Uterus (tissue), 3 donors: ENCODE measurements at regions not wholly inside any gene's neighbourhood (a gene's known extent, or its start where the extent isn't known, plus 50 kb on each side); places are given as distances from the start of the nearest gene placed in this dataset.
"Not testable (repeated sequence)": the region's sequence is repeated elsewhere in the genome, so short reads cannot be mapped to it uniquely, and the experiment has no call there.

Experiments
- DNase-seq, 2 donors: peaks; one replicate each; pipeline ENCODE4 v3.0.0-alpha.2; 2019 to 2020
- H3K27ac ChIP-seq, 2 donors: fragments of 200-600 bp; sonication (generic); 1 replicate in 1 of 2; 2 replicates in 1 of 2; pipeline ENCODE4 v1.5.1; 2016 to 2018
- H3K27me3 ChIP-seq, 2 donors: fragments of 200-600 bp; sonication (generic); one replicate each; pipeline ENCODE4 v1.5.1; 2018 to 2019; ENCODE audit warnings: control low read depth in 1 of 2
- H3K36me3 ChIP-seq, 2 donors: fragments of 200-600 bp; sonication (generic); one replicate each; pipeline ENCODE4 v1.5.1; 2019; ENCODE audit warnings: control low read depth in 1 of 2
- H3K4me1 ChIP-seq, 2 donors: fragments of 200-600 bp; sonication (generic); one replicate each; pipeline ENCODE4 v1.5.1; 2018 to 2019; ENCODE audit warnings: control low read depth in 1 of 2
- H3K4me3 ChIP-seq, 2 donors: fragments of 200-600 bp; sonication (generic); 1 replicate in 1 of 2; 2 replicates in 1 of 2; pipeline ENCODE4 v1.5.1; 2018 to 2019; ENCODE audit warnings: mild to moderate bottlenecking in 1 of 2
- H3K9me3 ChIP-seq, 2 donors: fragments of 200-600 bp; sonication (generic); one replicate each; pipeline ENCODE4 v1.5.1; 2019; ENCODE audit warnings: control low read depth in 1 of 2
- POLR2A ChIP-seq, 2 donors: fragments of 450-650 bp; IDR thresholded peaks; one replicate each; pipeline ENCODE4 v1.6.1; 2016; ENCODE audit warnings: antibody characterized with exemption in 2 of 2, mild to moderate bottlenecking in 1 of 2, moderate library complexity in 1 of 2
- intact Hi-C: fragments of 100-400 bp; cut with DNase I; formaldehyde crosslinking; loops from one replicate; pipeline ENCODE4 v1.15.1; 2023; ENCODE audit warnings: low total_unique reads
- TF ChIP-seq, protein P1 (sequence below), 4 experiments: fragments of 200-600 bp in 2 of 4; fragments of 450-650 bp in 2 of 4; sonication (generic) in 2 of 4; IDR thresholded peaks; one replicate each; pipeline ENCODE4 v1.5.1; 2016 to 2019; ENCODE audit warnings: antibody characterized with exemption in 4 of 4, mild to moderate bottlenecking in 2 of 4, moderate library complexity in 1 of 4
- donor health status: DM: yes; HTN: yes; CAD: no.

- H3K27me3 ChIP-seq, result no peaks in the 10 kb centered on the region
- H3K27ac ChIP-seq, result no peak overlapping the region
- no peaks in the 10 kb centered on the region for H3K36me3 ChIP-seq
- no peak for TF ChIP-seq POLR2A (IDR thresholded peaks at IDR 0.05)
- TF ChIP-seq, protein P1, sequence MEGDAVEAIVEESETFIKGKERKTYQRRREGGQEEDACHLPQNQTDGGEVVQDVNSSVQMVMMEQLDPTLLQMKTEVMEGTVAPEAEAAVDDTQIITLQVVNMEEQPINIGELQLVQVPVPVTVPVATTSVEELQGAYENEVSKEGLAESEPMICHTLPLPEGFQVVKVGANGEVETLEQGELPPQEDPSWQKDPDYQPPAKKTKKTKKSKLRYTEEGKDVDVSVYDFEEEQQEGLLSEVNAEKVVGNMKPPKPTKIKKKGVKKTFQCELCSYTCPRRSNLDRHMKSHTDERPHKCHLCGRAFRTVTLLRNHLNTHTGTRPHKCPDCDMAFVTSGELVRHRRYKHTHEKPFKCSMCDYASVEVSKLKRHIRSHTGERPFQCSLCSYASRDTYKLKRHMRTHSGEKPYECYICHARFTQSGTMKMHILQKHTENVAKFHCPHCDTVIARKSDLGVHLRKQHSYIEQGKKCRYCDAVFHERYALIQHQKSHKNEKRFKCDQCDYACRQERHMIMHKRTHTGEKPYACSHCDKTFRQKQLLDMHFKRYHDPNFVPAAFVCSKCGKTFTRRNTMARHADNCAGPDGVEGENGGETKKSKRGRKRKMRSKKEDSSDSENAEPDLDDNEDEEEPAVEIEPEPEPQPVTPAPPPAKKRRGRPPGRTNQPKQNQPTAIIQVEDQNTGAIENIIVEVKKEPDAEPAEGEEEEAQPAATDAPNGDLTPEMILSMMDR (IDR thresholded peaks at IDR 0.05), result no peak
- no peaks in the 10 kb centered on the region for H3K9me3 ChIP-seq
- intact Hi-C loops, result no loop called here
- no peak overlapping the region for H3K4me3 ChIP-seq
- no peak for DNase-seq
- no peaks in the 10 kb centered on the region for H3K4me1 ChIP-seq
Measured at GRCh38 chr21:30027986-30028385, 88.2 kb upstream of the GRIK1 start.

DNA sequence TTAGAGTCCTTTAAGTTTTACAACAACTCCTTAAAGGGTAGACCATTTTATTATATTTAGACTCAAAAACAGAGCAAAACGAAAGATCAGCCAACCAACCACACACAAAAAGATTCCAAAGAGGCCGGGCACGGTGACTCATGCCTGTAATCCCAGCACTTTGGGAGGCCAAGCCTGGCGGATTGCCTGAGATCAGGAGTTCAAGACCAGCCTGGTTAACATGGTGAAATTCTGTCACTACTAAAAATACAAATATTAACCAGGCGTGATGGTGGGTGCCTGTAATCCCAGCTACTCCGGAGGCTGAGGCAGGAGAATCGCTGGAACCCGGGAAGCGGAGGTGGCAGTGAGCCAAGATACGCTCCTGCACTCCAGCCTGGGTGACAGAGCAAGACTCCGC lies 83.3 kb upstream of the GRIK1 start:
- H3K27me3 ChIP-seq, intact Hi-C loops, DNase-seq, H3K9me3 ChIP-seq, H3K4me1 ChIP-seq, H3K36me3 ChIP-seq, H3K4me3 ChIP-seq, H3K27ac ChIP-seq: not testable (repeated sequence)

DNA sequence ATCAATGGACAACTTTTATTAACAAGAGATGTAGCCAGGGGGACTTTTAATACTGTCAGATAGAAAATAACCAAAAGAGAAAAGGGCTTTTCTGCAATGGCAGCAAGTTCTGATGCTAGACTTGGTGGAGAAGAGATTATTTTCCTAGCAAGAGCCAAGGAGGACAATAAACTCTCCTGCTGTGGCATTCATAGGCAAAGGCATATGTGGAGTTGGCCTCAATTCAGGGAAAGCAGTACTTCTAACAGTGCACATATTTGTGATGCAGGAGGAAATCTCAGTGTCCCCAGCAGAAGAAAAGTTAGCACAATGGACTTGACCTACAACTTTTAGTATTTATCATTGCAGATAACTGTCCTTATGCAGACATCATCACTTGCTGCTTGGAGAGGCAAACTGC lies 75.1 kb upstream of the GRIK1 start:
- intact Hi-C loops, result no loop called here
- no peaks in the 10 kb centered on the region for H3K9me3 ChIP-seq
- H3K4me1 ChIP-seq, result no peaks in the 10 kb centered on the region
- no peak overlapping the region for H3K27ac ChIP-seq
- TF ChIP-seq, protein P1 (IDR thresholded peaks at IDR 0.05), result no peak
- TF ChIP-seq POLR2A (IDR thresholded peaks at IDR 0.05), result no peak
- no peaks in the 10 kb centered on the region for H3K36me3 ChIP-seq
- DNase-seq, result no peak
- no peaks in the 10 kb centered on the region for H3K27me3 ChIP-seq
- no peak overlapping the region for H3K4me3 ChIP-seq

DNA sequence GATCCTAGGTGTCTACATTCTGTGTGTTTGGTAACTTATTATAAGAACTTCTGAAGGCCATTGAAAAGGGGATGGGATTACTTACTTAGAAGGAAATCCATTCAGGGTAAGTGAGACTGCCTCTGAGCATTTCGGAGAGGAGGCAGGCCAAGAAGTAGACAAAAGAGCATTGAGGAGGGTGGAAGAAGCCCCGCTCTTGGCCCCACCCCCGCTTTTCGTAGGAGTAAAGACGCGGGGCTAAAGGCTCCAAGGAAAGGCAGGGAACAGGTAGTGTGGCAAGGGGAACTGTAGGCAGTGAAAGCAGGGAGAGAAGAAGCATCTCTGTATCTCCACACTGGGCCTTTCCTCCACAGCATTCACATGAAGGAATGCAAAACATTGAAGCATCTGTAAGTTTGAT lies 51.8 kb upstream of the GRIK1 start:
- Histone ChIP-seq H3K27ac (no peak overlapping the region), H3K4me1 (no peaks in the 10 kb centered on the region), H3K4me3 (no peak overlapping the region), H3K36me3 (no peaks in the 10 kb centered on the region), H3K9me3 (no peaks in the 10 kb centered on the region), H3K27me3 (no peaks in the 10 kb centered on the region)
- intact Hi-C loops, result no loop called here
- no peak for DNase-seq
- TF ChIP-seq, protein P1 (IDR thresholded peaks at IDR 0.05), result no peak
- TF ChIP-seq POLR2A (IDR thresholded peaks at IDR 0.05), result no peak

GRCh38 chr21:29989634-29990234 lies 49.9 kb upstream of the GRIK1 start:
- Histone ChIP-seq H3K4me3 (no peak overlapping the region), H3K9me3 (no peaks in the 10 kb centered on the region), H3K36me3 (no peaks in the 10 kb centered on the region), H3K4me1 (no peaks in the 10 kb centered on the region), H3K27ac (no peak overlapping the region), H3K27me3 (no peaks in the 10 kb centered on the region)
- no peak for TF ChIP-seq POLR2A (IDR thresholded peaks at IDR 0.05)
- TF ChIP-seq, protein P1 (IDR thresholded peaks at IDR 0.05), result no peak
- DNase-seq, result no peak
- intact Hi-C loops, result no loop called here
